ENCODE measurements at regions not wholly inside any gene's neighbourhood (a gene's known extent, or its start where the extent isn't known, plus 50 kb on each side); places are given as distances from the start of the nearest gene placed in this dataset.

GRCh38 chr13:64255988-64256387 is 2840.3 kb upstream of the PCDH20 start:
- H3K27ac ChIP-seq (ENCODE audit: insufficient read length, low read depth, low read length): no peak overlapping the region
- H3K36me3 Mint-ChIP-seq (ENCODE audit: insufficient read depth in 1 of 3, low read depth in 3 of 3): no peaks in the 10 kb centered on the region
- H3K4me3 Mint-ChIP-seq: no peak overlapping the region

More at GRCh38 chr13:64255988-64256387, 2840.3 kb upstream of the PCDH20 start:
- Histone ChIP-seq H3K9ac (ENCODE audit: extremely low read depth, insufficient read length, low read length) (no peak overlapping the region), H4K8ac (replicated peaks; ENCODE audit: insufficient read length, low read depth, low read length) (no peak overlapping the region), H3K79me2 (ENCODE audit: insufficient read depth, low read length) (no peaks in the 10 kb centered on the region), H3K79me1 (ENCODE audit: insufficient read depth, low read depth, low read length, poor library complexity, severe bottlenecking) (no peaks in the 10 kb centered on the region), H3K23me2 (ENCODE audit: insufficient read length, low read depth, low read length, poor library complexity, severe bottlenecking) (no peaks in the 10 kb centered on the region), H3T11ph (ENCODE audit: low read length) (no peak overlapping the region), H2AFZ (ENCODE audit: low read length) (no peak overlapping the region), H3K4me2 (ENCODE audit: insufficient read depth, insufficient read length, low read length) (no peak overlapping the region), H3K56ac (ENCODE audit: insufficient read length, low read depth, low read length) (no peak overlapping the region), H4K5ac (ENCODE audit: insufficient read length, low read depth, low read length) (no peak overlapping the region), H4K20me1 (ENCODE audit: control insufficient read depth, insufficient read depth, insufficient read length) (no peaks in the 10 kb centered on the region), H2BK120ac (ENCODE audit: low read depth, low read length, poor library complexity, severe bottlenecking) (no peak overlapping the region), H3K4me1 (ENCODE audit: insufficient read depth, low read length) (no peaks in the 10 kb centered on the region), H2AK5ac (ENCODE audit: insufficient read length, low read length) (no peak overlapping the region), H3K27me3 (ENCODE audit: insufficient read depth, low read length) (no peaks in the 10 kb centered on the region), H3K23ac (ENCODE audit: insufficient read length, low read depth, low read length) (no peak overlapping the region), H3K4ac (ENCODE audit: low read depth, low read length) (no peak overlapping the region), H2BK5ac (ENCODE audit: insufficient read length, low read length) (no peak overlapping the region), H2BK12ac (ENCODE audit: insufficient read length, low read depth, low read length) (no peak overlapping the region), H3K18ac (ENCODE audit: insufficient read length, low read depth, low read length) (no peak overlapping the region), H2BK15ac (ENCODE audit: low read depth, low read length) (no peak overlapping the region), H3K14ac (ENCODE audit: insufficient read depth, low read length) (no peak overlapping the region), H2BK20ac (ENCODE audit: low read depth, low read length, poor library complexity, severe bottlenecking) (no peak overlapping the region), H4K91ac (ENCODE audit: insufficient read length, low read depth, low read length) (no peak overlapping the region), H3K9me3 (ENCODE audit: control insufficient read depth, low read depth, low read length) (no peaks in the 10 kb centered on the region)
- Mint-ChIP-seq H3K27ac (no peak overlapping the region), H3K4me1 (no peaks in the 10 kb centered on the region), H3K9me3 (no peaks in the 10 kb centered on the region; a peak in 2 of 5 replicates), H3K27me3 (ENCODE audit: low read depth) (no peaks in the 10 kb centered on the region)
- DNase-seq: no peak
- TF ChIP-seq CTCF (conservative IDR thresholded peaks at IDR 0.05): no peak
- no CpG with 5 or more reads among the region's 1 CpG for WGBS (ENCODE audit: extremely low coverage, insufficient read length, low lambda C conversion rate)
